Gastrocnemius medialis (tissue), 4 donors: ENCODE measurements at regions not wholly inside any gene's neighbourhood (a gene's known extent, or its start where the extent isn't known, plus 50 kb on each side); places are given as distances from the start of the nearest gene placed in this dataset.

Experiments used
- CTCF ChIP-seq, 5 experiments: fragments of 450-650 bp in 3 of 5; fragments of 200-600 bp in 2 of 5; sonication (generic) in 2 of 5; IDR thresholded peaks in 4 of 5; conservative IDR thresholded peaks in 1 of 5; 1 replicate in 4 of 5; 2 replicates in 1 of 5; pipeline ENCODE4 v1.5.1; 2016 to 2019; ENCODE audit warnings: antibody characterized with exemption in 5 of 5, mild to moderate bottlenecking in 3 of 5, moderate library complexity in 3 of 5
- POLR2A ChIP-seq, 2 donors: fragments of 450-650 bp; IDR thresholded peaks; one replicate each; pipeline ENCODE4 v1.6.1; 2017; ENCODE audit warnings: antibody characterized with exemption in 2 of 2, mild to moderate bottlenecking in 2 of 2, moderate library complexity in 2 of 2

- TF ChIP-seq CTCF (IDR thresholded peaks at IDR 0.05 in 4 of 5, conservative IDR thresholded peaks at IDR 0.05 in 1 of 5) (no peak), POLR2A (IDR thresholded peaks at IDR 0.05) (no peak)
These were observed 185.5 kb downstream of the KCNS3 start for GRCh38 chr2:18063826-18064470.
